HuH-7 (cell line): ENCODE measurements at regions not wholly inside any gene's neighbourhood (a gene's known extent, or its start where the extent isn't known, plus 50 kb on each side); places are given as distances from the start of the nearest gene placed in this dataset.

ENCODE experiments used
- DNase-seq: peaks from one replicate; pipeline ENCODE4 v3.0.0; 2011; ENCODE audit warnings: low spot score

GRCh38 chr5:88144219-88145001 is 124.2 kb downstream of the TMEM161B start:
- DNase-seq: no peak

- no peak for DNase-seq
Observed at GRCh38 chr5:88143693-88144218, 124.9 kb downstream of the TMEM161B start.

- DNase-seq: no peak
Observed at GRCh38 chr5:88142886-88143692, 125.6 kb downstream of the TMEM161B start.

- no peak for DNase-seq
Observed at GRCh38 chr5:88142636-88142885, 126.1 kb downstream of the TMEM161B start.

- DNase-seq: peak; percentile 77
Observed at GRCh38 chr5:88140856-88141752, 127.5 kb downstream of the TMEM161B start.

- no peak for DNase-seq
Observed at GRCh38 chr5:88140396-88140855, 128.2 kb downstream of the TMEM161B start.

GRCh38 chr5:88130211-88130815 is 138.3 kb downstream of the TMEM161B start:
- DNase-seq: no peak

- no peak for DNase-seq
Observed at GRCh38 chr5:88128813-88129212, 139.8 kb downstream of the TMEM161B start.

GRCh38 chr5:88119535-88120125 is 149.0 kb downstream of the TMEM161B start:
- no peak for DNase-seq

GRCh38 chr5:88118179-88118578 is 150.5 kb downstream of the TMEM161B start:
- DNase-seq: no peak

- no peak for DNase-seq
Observed at GRCh38 chr5:88117546-88117945, 151.1 kb downstream of the TMEM161B start.

GRCh38 chr5:88116396-88116795 is 152.2 kb downstream of the TMEM161B start:
- DNase-seq: no peak

- no peak for DNase-seq
Observed at GRCh38 chr5:88115211-88115610, 153.4 kb downstream of the TMEM161B start.

- DNase-seq: no peak
Observed at GRCh38 chr5:88113429-88113828, 155.2 kb downstream of the TMEM161B start.

GRCh38 chr5:88109818-88110217 is 158.8 kb downstream of the TMEM161B start:
- DNase-seq: no peak

- peak; percentile 43 for DNase-seq
Observed at GRCh38 chr5:88108490-88109279, 160.0 kb downstream of the TMEM161B start.

GRCh38 chr5:88094906-88095496 is 173.6 kb downstream of the TMEM161B start:
- DNase-seq: no peak

- no peak for DNase-seq
Observed at GRCh38 chr5:88094403-88094802, 174.2 kb downstream of the TMEM161B start.

GRCh38 chr5:88093765-88094164 is 174.9 kb downstream of the TMEM161B start:
- no peak for DNase-seq

GRCh38 chr5:88092958-88093605 is 175.6 kb downstream of the TMEM161B start:
- no peak for DNase-seq
